Endodermal cell (in vitro differentiated cells): ENCODE measurements at regions not wholly inside any gene's neighbourhood (a gene's known extent, or its start where the extent isn't known, plus 50 kb on each side); places are given as distances from the start of the nearest gene placed in this dataset.

ENCODE experiments used
- DNase-seq: peaks from one replicate; pipeline ENCODE4 v3.0.0-alpha.2; 2017
- H3K27ac ChIP-seq: 2 replicates; pipeline ENCODE4 v1.5.1; 2013; ENCODE audit warnings: mild to moderate bottlenecking, low read depth, low read length, moderate library complexity
- H3K27me3 ChIP-seq: 2 replicates; pipeline ENCODE4 v1.6.1; 2013; ENCODE audit warnings: mild to moderate bottlenecking, low read length, moderate library complexity; ENCODE audit not compliant: insufficient read depth, control insufficient read depth, poor library complexity, severe bottlenecking
- H3K36me3 ChIP-seq: 2 replicates; pipeline ENCODE4 v1.7.0; 2013; ENCODE audit warnings: mild to moderate bottlenecking, low read length, moderate library complexity; ENCODE audit not compliant: control insufficient read depth, insufficient read depth
- H3K4me1 ChIP-seq: one replicate; pipeline ENCODE4 v1.7.0; 2013; ENCODE audit warnings: low read length; ENCODE audit not compliant: control insufficient read depth, insufficient read depth
- H3K4me3 ChIP-seq: 2 replicates; pipeline ENCODE4 v1.5.1; 2013; ENCODE audit warnings: mild to moderate bottlenecking, low read length, moderate library complexity
- H3K9ac ChIP-seq: 2 replicates; pipeline ENCODE4 v1.6.1; 2013; ENCODE audit warnings: mild to moderate bottlenecking, low read length, moderate library complexity; ENCODE audit not compliant: poor library complexity, severe bottlenecking; ENCODE audit errors: extremely low read depth
- H3K9me3 ChIP-seq: 2 replicates; pipeline ENCODE4 v1.6.1; 2013; ENCODE audit warnings: mild to moderate bottlenecking, low read length, moderate library complexity; ENCODE audit not compliant: control insufficient read depth
- H3K27ac Mint-ChIP-seq: 2 replicates; pipeline ENCODE4 v1.8.0; 2020; ENCODE audit warnings: mixed read lengths
- H3K27me3 Mint-ChIP-seq: 2 replicates; pipeline ENCODE4 v1.8.0; 2021; ENCODE audit warnings: mild to moderate bottlenecking, mixed read lengths; ENCODE audit not compliant: insufficient read depth
- H3K36me3 Mint-ChIP-seq: 2 replicates; pipeline ENCODE4 v1.8.0; 2020; ENCODE audit warnings: low read depth, mixed read lengths
- H3K4me1 Mint-ChIP-seq: 2 replicates; pipeline ENCODE4 v1.8.0; 2020; ENCODE audit warnings: mixed read lengths
- H3K4me3 Mint-ChIP-seq: 2 replicates; pipeline ENCODE4 v1.8.0; 2020; ENCODE audit warnings: mild to moderate bottlenecking, moderate library complexity, mixed read lengths
- H3K9me3 Mint-ChIP-seq: 2 replicates; pipeline ENCODE4 v1.8.0; 2020; ENCODE audit warnings: mild to moderate bottlenecking, mixed read lengths
- WGBS, 2 experiments: methylation state at CpG; one replicate each; pipeline versions ENCODE4 v1.1.5 to v1.1.7; 2013; ENCODE audit warnings: missing lambda C conversion rate in 2 of 2, mixed read lengths in 1 of 2; ENCODE audit not compliant: insufficient coverage in 1 of 2, insufficient read length in 1 of 2; 5-methylcytosine and 5-hydroxymethylcytosine counted together
- TF ChIP-seq, protein P1 (sequence below): fragments of 200-600 bp; sonication (generic); conservative IDR thresholded peaks from 2 replicates; pipeline ENCODE4 v1.5.0; 2021; ENCODE audit warnings: antibody characterized with exemption, mild to moderate bottlenecking

DNA sequence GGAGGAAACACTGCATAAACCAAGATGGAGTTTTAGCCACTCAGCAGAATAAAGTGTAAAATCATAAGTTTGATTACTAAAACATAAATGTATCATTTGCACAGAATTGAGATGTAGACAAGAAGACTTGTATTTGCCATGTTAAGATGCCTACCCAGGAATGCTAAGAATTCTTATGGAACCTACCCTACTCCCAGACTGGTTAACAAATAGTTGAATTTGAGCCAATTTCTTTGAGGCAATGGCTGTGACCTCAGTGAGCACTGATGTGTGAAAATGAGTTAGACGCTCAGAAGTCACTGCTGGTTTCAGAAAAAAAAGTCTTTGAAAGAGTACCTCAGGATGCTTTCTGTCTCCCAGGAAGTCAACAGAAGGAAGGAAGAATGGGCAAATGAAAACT lies 95.6 kb downstream of the ESM1 start:
- H3K27me3 Mint-ChIP-seq = peaks cover 46% of the 10 kb centered on the region
- H3K4me3 Mint-ChIP-seq = no peak overlapping the region
- H3K36me3 Mint-ChIP-seq = no peaks in the 10 kb centered on the region

DNA sequence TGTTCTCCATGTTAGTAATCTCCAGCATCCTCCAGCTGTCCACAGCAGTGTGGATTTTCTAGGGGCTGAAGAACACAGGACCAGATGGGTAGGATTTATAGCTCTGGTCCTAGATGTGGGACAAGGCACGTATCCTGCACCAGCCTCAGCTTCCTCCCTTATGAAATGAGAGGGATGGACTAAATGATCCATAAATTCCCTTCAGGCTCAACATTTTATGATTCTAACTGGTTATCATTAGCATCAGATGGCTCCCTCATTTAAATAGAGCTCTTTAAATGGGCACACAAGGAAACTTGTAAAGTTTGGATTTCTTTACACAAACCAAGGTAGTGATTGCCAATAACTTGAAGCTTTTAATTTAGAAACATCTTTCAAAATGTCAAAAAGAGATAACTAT lies 97.7 kb downstream of the ESM1 start:
- Histone ChIP-seq H3K9me3 (no peaks in the 10 kb centered on the region), H3K4me1 (no peaks in the 10 kb centered on the region), H3K27me3 (peaks cover 78% of the 10 kb centered on the region), H3K36me3 (no peaks in the 10 kb centered on the region), H3K9ac (no peak overlapping the region), H3K27ac (no peak overlapping the region), H3K4me3 (no peak overlapping the region)
- DNase-seq = no peak
- no peak overlapping the region for H3K27ac Mint-ChIP-seq
- H3K4me1 Mint-ChIP-seq = peaks cover 13% of the 10 kb centered on the region
- H3K27me3 Mint-ChIP-seq = peaks cover 62% of the 10 kb centered on the region
- no peak overlapping the region for H3K4me3 Mint-ChIP-seq
- WGBS, 2 experiments = 88 to 92% methylated on average over 1 of the region's 1 CpG
- no peaks in the 10 kb centered on the region for H3K9me3 Mint-ChIP-seq
- TF ChIP-seq, protein P1, sequence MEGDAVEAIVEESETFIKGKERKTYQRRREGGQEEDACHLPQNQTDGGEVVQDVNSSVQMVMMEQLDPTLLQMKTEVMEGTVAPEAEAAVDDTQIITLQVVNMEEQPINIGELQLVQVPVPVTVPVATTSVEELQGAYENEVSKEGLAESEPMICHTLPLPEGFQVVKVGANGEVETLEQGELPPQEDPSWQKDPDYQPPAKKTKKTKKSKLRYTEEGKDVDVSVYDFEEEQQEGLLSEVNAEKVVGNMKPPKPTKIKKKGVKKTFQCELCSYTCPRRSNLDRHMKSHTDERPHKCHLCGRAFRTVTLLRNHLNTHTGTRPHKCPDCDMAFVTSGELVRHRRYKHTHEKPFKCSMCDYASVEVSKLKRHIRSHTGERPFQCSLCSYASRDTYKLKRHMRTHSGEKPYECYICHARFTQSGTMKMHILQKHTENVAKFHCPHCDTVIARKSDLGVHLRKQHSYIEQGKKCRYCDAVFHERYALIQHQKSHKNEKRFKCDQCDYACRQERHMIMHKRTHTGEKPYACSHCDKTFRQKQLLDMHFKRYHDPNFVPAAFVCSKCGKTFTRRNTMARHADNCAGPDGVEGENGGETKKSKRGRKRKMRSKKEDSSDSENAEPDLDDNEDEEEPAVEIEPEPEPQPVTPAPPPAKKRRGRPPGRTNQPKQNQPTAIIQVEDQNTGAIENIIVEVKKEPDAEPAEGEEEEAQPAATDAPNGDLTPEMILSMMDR = no peak
- H3K36me3 Mint-ChIP-seq = no peaks in the 10 kb centered on the region

More for the DNA sequence above, 95.6 kb downstream of the ESM1 start:
- Histone ChIP-seq H3K4me1 (no peaks in the 10 kb centered on the region), H3K27ac (no peak overlapping the region), H3K9ac (no peak overlapping the region), H3K36me3 (no peaks in the 10 kb centered on the region), H3K27me3 (peaks cover 56% of the 10 kb centered on the region), H3K4me3 (no peak overlapping the region), H3K9me3 (no peaks in the 10 kb centered on the region)
- DNase-seq = no peak
- Mint-ChIP-seq H3K4me1 (no peaks in the 10 kb centered on the region), H3K9me3 (no peaks in the 10 kb centered on the region), H3K27ac (no peak overlapping the region)
- 70 to 84% methylated on average over 1 of the region's 1 CpG for WGBS, 2 experiments
- TF ChIP-seq, protein P1 = no peak

DNA sequence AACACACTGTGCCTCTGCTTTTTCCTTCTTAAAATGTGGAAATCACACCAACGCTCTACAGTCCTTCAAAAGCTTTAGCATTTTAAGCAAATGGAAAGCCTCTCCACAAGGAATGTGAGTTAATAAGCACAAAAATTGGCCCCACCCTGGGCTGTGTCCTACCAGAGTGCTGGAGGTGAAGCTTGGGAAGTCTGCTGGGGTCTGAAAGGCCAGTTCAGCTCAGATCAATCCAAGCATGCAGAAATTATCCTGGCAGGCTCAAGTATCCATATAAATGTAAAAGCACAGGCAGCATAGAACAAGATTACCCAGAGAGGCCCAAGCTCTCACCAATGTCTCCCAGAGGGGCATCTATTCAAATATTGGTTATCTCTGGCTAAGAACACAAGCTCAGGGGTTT lies 98.5 kb downstream of the ESM1 start:
- Histone ChIP-seq H3K36me3 (no peaks in the 10 kb centered on the region), H3K27me3 (peaks cover 83% of the 10 kb centered on the region), H3K27ac (no peak overlapping the region), H3K9ac (no peak overlapping the region), H3K4me3 (no peak overlapping the region), H3K9me3 (no peaks in the 10 kb centered on the region), H3K4me1 (no peaks in the 10 kb centered on the region)
- no peak overlapping the region for H3K4me3 Mint-ChIP-seq
- peaks cover 13% of the 10 kb centered on the region for H3K4me1 Mint-ChIP-seq
- DNase-seq = no peak
- H3K36me3 Mint-ChIP-seq = no peaks in the 10 kb centered on the region
- H3K9me3 Mint-ChIP-seq = no peaks in the 10 kb centered on the region
- H3K27ac Mint-ChIP-seq = no peak overlapping the region
- 100% methylated on average over 1 of the region's 1 CpG; no CpG with 5 or more reads in 1 of the 2 experiments for WGBS, 2 experiments
- TF ChIP-seq, protein P1 = no peak
- peaks cover 66% of the 10 kb centered on the region for H3K27me3 Mint-ChIP-seq
